ENCODE measurements at regions not wholly inside any gene's neighbourhood (a gene's known extent, or its start where the extent isn't known, plus 50 kb on each side); places are given as distances from the start of the nearest gene placed in this dataset.
A peak's percentile ranks its signal among the peaks of the same experiment; 100 is the strongest.

DNA sequence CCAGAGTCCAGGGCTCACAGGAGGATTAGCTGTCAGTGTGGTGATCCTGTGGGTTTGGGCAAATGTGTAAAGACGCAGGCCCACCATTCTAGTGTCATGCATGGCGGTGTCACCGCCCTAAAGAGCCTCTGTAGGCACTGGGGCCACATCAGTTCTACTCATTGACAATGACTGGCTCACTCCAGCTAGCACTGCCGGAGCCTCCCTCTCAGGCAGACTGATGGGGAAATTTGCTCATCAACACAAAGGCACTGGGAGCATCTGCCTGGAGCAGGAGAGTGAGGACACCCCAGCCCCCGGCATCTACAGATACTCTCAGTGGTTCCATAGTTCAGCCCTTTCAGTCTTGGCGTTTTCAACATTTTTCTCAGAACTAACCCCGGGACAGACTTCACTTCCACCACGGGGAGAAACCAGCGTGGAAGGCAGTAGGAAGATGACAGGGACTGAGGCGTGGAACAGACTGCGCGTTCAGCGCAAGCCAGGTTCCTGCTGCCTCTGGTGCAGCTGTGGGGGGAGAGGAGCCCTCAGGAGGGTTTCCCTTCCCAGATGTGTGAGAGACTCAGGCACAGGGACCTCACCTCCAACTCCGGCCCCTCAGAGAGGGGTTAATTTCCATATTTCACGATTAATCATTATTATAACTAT is 256.6 kb downstream of the RBFOX3 start:
- no peak overlapping the region for H3K4me3 ChIP-seq (ENCODE audit: low read length)
- 69% methylated on average over 2 of the region's 15 CpGs for WGBS (ENCODE audit: insufficient coverage)
- no peak for DNase-seq

DNA sequence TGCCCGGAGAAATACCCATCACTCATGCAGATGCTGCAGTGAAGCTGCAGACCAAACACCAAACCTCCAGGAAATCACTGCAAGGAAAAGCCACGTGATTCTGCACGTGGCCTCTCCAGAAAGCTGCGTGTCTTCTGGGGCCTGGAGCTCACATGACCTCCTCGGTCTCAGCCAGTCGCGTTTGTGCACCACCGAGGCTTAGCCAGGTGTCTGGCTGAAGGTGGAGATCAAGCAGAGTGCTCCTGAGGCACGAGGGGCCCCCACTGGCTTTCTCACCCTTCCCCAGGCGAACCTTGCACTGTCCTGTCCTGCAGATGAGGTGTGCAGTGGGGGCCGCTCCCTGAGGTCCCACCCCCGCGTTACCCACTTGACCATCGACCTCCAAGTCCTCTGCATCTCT is 257.3 kb downstream of the RBFOX3 start:
- Histone ChIP-seq H3K27me3 (ENCODE audit: control insufficient read depth, insufficient read depth, low read length) (peaks cover 44% of the 10 kb centered on the region), H3K4me1 (ENCODE audit: control insufficient read depth, insufficient read depth, low read length) (no peaks in the 10 kb centered on the region), H3K9me3 (replicated peaks; ENCODE audit: control insufficient read depth, low read depth, low read length) (no peaks in the 10 kb centered on the region), H3K4me3 (ENCODE audit: low read length) (no peak overlapping the region), H3K36me3 (ENCODE audit: control insufficient read depth, insufficient read depth, low read length) (no peaks in the 10 kb centered on the region), H3K27ac (ENCODE audit: low read length) (no peak overlapping the region)
- 58% methylated on average over 5 of the region's 14 CpGs for WGBS (ENCODE audit: insufficient coverage)
- no peak for DNase-seq

More for the DNA sequence above, 256.6 kb downstream of the RBFOX3 start:
- no peaks in the 10 kb centered on the region for H3K36me3 ChIP-seq (ENCODE audit: control insufficient read depth, insufficient read depth, low read length)
- no peak overlapping the region for H3K27ac ChIP-seq (ENCODE audit: low read length)
- no peaks in the 10 kb centered on the region for H3K4me1 ChIP-seq (ENCODE audit: control insufficient read depth, insufficient read depth, low read length)
- peaks cover 47% of the 10 kb centered on the region for H3K27me3 ChIP-seq (ENCODE audit: control insufficient read depth, insufficient read depth, low read length)
- no peaks in the 10 kb centered on the region for H3K9me3 ChIP-seq (replicated peaks; ENCODE audit: control insufficient read depth, low read depth, low read length)

DNA sequence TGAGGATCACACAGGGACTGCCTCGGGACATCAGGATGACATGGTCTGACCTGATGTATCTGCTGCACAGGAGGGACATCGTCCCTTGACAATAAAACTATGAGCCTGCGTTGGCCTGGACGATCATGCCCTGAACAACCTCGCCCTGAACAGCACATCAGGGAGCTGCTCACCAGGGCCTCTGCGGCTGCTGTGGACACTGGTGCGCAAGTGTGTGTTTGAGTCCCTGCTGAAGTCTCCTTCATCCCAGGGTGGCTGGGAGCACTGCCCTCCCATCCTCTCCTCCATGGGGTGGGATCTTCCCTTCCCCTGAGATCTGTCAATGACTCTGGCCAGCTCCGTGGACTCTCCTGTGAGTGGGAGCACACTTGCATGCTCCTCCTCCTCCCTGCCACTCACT is 257.8 kb downstream of the RBFOX3 start:
- H3K4me1 ChIP-seq (ENCODE audit: control insufficient read depth, insufficient read depth, low read length) = no peaks in the 10 kb centered on the region
- H3K36me3 ChIP-seq (ENCODE audit: control insufficient read depth, insufficient read depth, low read length) = no peaks in the 10 kb centered on the region
- no peak overlapping the region for H3K4me3 ChIP-seq (ENCODE audit: low read length)
- DNase-seq = no peak
- 92% methylated on average over 7 of the region's 8 CpGs for WGBS (ENCODE audit: insufficient coverage)
- peaks cover 46% of the 10 kb centered on the region for H3K27me3 ChIP-seq (ENCODE audit: control insufficient read depth, insufficient read depth, low read length)
- H3K27ac ChIP-seq (ENCODE audit: low read length) = no peak overlapping the region
- H3K9me3 ChIP-seq (replicated peaks; ENCODE audit: control insufficient read depth, low read depth, low read length) = no peaks in the 10 kb centered on the region

DNA sequence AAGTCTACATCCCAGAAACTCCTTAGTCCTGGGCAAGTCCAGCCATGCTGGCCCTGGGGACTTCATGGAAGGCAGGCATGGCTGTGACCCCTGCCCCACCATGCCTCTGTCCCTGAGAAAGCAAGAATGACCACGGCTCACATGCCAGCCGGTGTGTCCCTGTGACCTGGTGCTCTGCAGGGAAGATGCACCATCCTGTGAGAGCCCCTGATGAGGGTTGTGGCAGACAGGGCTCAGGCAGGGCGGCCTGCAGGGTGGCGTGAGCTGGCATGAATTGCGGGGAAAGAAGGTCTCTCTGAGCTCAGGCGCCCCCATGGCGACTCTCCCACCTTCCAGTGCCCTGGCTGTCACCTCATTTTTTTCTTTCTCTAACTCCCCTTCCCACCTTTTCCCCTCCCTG is 260.3 kb downstream of the RBFOX3 start:
- DNase-seq = no peak
- Histone ChIP-seq H3K4me3 (ENCODE audit: low read length) (no peak overlapping the region), H3K9me3 (replicated peaks; ENCODE audit: control insufficient read depth, low read depth, low read length) (no peaks in the 10 kb centered on the region), H3K36me3 (ENCODE audit: control insufficient read depth, insufficient read depth, low read length) (no peaks in the 10 kb centered on the region), H3K27ac (ENCODE audit: low read length) (no peak overlapping the region), H3K27me3 (ENCODE audit: control insufficient read depth, insufficient read depth, low read length) (peaks cover 42% of the 10 kb centered on the region), H3K4me1 (ENCODE audit: control insufficient read depth, insufficient read depth, low read length) (no peaks in the 10 kb centered on the region)
- WGBS (ENCODE audit: insufficient coverage) = 92% methylated on average over 7 of the region's 7 CpGs

DNA sequence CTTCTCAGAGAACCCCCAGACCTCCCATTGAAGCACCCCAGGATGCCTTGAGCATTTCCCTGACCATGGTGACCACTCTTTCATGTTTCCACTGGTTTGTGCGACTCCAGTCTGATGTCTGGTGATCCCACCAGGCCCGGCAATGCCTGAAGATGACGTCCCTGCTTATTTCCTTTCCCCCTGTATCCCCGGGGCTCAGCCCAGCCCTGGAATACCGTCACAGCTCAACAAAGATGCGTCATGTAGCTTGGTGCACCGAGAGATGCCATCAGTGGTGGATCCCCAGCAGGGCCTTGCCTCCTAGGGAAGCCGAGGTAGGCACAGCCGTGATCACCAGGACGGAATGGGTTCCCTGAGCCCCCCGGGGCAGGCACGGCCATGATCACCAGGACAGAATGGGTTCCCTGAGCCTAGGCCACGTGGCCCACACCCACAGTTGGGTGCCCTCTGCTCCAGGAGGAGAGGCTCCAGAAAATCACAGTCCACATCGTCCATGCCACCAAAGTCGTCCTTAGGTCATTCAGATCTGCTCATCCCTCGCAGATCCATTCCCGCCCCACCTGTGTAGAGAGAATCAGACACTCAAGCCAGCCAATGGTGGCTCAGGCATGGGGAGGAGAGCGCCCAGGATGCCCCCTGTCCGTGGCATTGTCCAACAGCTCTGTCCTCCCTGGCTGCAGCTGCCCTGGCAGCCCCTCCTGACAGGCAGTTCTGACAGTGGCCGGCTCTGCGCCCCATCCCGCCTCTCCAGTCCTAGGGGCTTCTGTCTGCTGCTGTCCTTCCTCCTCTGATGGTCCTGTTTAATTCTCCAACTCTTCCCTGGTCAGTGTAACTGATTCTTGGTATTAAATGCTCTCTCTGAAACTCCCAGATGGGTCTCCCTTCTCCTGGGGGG is 261.1 kb downstream of the RBFOX3 start:
- no peak overlapping the region for H3K4me3 ChIP-seq (ENCODE audit: low read length)
- H3K27ac ChIP-seq (ENCODE audit: low read length) = no peak overlapping the region
- 82% methylated on average over 19 of the region's 22 CpGs for WGBS (ENCODE audit: insufficient coverage)
- no peak for DNase-seq
- H3K9me3 ChIP-seq (replicated peaks; ENCODE audit: control insufficient read depth, low read depth, low read length) = peaks cover 2% of the 10 kb centered on the region
- H3K4me1 ChIP-seq (ENCODE audit: control insufficient read depth, insufficient read depth, low read length) = no peaks in the 10 kb centered on the region
- H3K36me3 ChIP-seq (ENCODE audit: control insufficient read depth, insufficient read depth, low read length) = no peaks in the 10 kb centered on the region
- peaks cover 35% of the 10 kb centered on the region for H3K27me3 ChIP-seq (ENCODE audit: control insufficient read depth, insufficient read depth, low read length)

DNA sequence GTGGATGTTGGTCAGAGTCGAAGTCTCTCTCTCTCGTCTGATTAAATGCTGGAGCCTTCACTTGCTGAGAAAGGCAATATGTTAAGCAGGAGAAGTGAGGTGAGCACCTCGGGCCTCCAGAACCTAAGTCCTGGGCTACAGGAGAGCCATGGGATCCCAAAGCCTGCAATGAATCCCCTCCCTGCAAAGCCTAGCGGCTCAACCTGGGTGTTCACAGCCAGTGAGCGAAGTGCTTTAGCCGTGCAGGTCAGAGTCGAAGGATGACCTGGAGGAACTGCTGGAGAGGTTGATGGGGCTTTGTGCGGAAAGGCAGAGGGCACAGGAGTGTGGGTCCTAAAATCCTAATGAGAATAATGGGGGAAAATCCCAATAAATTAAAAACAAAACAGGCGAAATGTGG is 267.8 kb downstream of the ENGASE start:
- WGBS (ENCODE audit: insufficient coverage) = 14% methylated on average over 1 of the region's 9 CpGs
- no peak for DNase-seq
- no peak overlapping the region for H3K27ac ChIP-seq (ENCODE audit: low read length)
- H3K36me3 ChIP-seq (ENCODE audit: control insufficient read depth, insufficient read depth, low read length) = no peaks in the 10 kb centered on the region
- no peak overlapping the region for H3K4me3 ChIP-seq (ENCODE audit: low read length)
- H3K27me3 ChIP-seq (ENCODE audit: control insufficient read depth, insufficient read depth, low read length) = peaks cover 15% of the 10 kb centered on the region
- peaks cover 10% of the 10 kb centered on the region for H3K4me1 ChIP-seq (ENCODE audit: control insufficient read depth, insufficient read depth, low read length)
- H3K9me3 ChIP-seq (replicated peaks; ENCODE audit: control insufficient read depth, low read depth, low read length) = peaks cover 2% of the 10 kb centered on the region

DNA sequence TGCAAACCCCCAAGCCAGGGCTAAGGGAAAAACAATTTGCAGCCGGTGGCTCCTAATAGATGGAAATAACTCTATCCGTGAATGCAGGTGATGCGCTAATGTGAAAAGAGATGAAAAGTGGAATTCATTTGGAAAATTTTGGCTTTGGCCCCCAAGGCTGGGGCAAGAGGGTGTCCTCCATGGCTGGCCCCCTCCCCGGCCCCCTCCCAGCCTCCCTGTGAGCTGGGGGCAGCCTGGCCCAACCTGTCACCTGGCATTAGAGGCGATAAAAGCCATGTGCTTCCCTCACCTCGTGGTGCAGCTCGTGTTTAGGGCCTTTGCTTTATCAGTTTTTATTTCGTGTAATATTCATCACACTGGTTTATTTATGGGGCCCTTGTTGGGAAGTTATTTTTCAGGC is 267.2 kb downstream of the ENGASE start:
- H3K36me3 ChIP-seq (ENCODE audit: control insufficient read depth, insufficient read depth, low read length) = no peaks in the 10 kb centered on the region
- WGBS (ENCODE audit: insufficient coverage) = 63% methylated on average over 6 of the region's 8 CpGs
- no peak for DNase-seq
- H3K4me3 ChIP-seq (ENCODE audit: low read length) = no peak overlapping the region
- H3K9me3 ChIP-seq (replicated peaks; ENCODE audit: control insufficient read depth, low read depth, low read length) = peaks cover 2% of the 10 kb centered on the region
- H3K27ac ChIP-seq (ENCODE audit: low read length) = no peak overlapping the region
- H3K27me3 ChIP-seq (ENCODE audit: control insufficient read depth, insufficient read depth, low read length) = peaks cover 15% of the 10 kb centered on the region
- H3K4me1 ChIP-seq (ENCODE audit: control insufficient read depth, insufficient read depth, low read length) = peaks cover 10% of the 10 kb centered on the region

DNA sequence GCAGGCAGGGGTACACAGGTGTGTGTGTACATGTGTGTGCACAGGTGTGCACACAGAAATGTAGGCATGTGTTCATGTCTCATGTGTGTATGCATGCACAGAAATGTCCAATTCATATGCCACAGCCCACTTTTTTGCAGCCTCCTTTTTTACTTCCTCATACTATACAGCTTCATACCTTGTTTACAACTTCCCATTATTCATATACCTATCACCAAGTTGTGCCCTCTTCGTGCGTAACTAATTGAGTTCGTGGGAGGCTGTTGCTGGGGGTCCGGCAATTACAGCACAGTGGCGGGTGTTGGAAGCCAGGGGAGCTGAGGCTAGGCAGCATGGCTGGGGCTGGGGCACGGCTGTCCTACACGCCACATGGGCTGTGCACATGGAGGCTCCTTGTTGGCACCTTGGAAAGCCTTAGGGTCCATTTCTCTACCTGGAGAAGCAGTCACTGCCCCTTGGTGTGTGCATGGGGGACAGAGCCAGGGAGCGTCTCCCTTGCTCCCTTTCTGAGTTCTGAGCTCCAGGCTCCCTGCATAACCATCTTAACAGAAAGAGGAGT is 266.7 kb downstream of the ENGASE start:
- Histone ChIP-seq H3K27ac (ENCODE audit: low read length) (no peak overlapping the region), H3K36me3 (ENCODE audit: control insufficient read depth, insufficient read depth, low read length) (no peaks in the 10 kb centered on the region), H3K27me3 (ENCODE audit: control insufficient read depth, insufficient read depth, low read length) (peaks cover 15% of the 10 kb centered on the region), H3K4me3 (ENCODE audit: low read length) (no peak overlapping the region), H3K4me1 (ENCODE audit: control insufficient read depth, insufficient read depth, low read length) (peaks cover 10% of the 10 kb centered on the region), H3K9me3 (replicated peaks; ENCODE audit: control insufficient read depth, low read depth, low read length) (peaks cover 2% of the 10 kb centered on the region)
- WGBS (ENCODE audit: insufficient coverage) = 62% methylated on average over 3 of the region's 8 CpGs
- no peak for DNase-seq

DNA sequence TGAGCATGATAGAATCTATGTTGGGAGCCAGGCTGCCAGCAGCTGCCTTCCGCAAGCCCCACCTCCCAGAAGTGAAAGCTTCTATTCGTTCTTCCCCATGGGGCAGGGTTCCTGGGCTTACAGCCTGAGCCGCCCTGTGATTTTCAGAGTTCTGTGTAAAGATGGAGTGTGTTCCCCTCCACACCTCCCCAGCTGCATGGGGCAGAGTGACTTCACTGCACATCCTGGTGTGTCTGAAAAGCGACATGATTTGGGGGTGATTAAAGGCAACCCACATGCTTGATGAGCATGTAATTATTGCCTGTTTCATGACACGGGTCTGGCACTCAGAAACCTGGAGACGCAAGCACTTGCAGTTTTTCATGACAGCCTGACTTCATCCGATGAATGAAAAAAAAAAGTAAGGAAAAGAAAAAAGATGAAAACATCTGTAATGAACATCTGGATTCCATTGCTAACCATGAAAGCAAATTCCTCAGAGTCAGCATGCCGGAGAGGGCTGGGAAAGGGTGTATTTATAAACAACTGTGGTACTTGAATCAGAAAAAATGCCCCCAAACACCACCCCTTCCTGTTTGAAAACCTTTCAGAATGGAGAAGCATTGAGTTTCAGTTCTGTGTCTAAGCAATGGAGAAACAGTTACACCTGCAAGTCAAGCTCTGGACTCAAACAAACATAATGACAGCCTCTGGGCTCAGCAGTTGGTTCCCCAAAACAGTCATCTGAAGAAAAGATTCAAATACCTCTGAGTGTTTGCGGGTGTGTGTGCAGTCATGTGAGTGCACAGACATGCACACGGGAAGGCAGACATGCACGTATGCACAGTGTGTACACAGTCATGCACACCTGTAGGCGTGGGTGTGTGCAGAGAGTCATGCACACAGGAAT is 266.0 kb downstream of the ENGASE start:
- Histone ChIP-seq H3K4me1 (ENCODE audit: control insufficient read depth, insufficient read depth, low read length) (peaks cover 10% of the 10 kb centered on the region), H3K36me3 (ENCODE audit: control insufficient read depth, insufficient read depth, low read length) (no peaks in the 10 kb centered on the region), H3K4me3 (ENCODE audit: low read length) (no peak overlapping the region), H3K27ac (ENCODE audit: low read length) (peak overlapping the region; percentile 53), H3K27me3 (ENCODE audit: control insufficient read depth, insufficient read depth, low read length) (peaks cover 15% of the 10 kb centered on the region), H3K9me3 (replicated peaks; ENCODE audit: control insufficient read depth, low read depth, low read length) (peaks cover 2% of the 10 kb centered on the region)
- peak; percentile 51 for DNase-seq
- WGBS (ENCODE audit: insufficient coverage) = 37% methylated on average over 7 of the region's 12 CpGs

Measured in muscle of leg (tissue), 3 donors.